Gastrocnemius medialis (tissue), 4 donors: ENCODE measurements at regions not wholly inside any gene's neighbourhood (a gene's known extent, or its start where the extent isn't known, plus 50 kb on each side); places are given as distances from the start of the nearest gene placed in this dataset.
A peak's percentile ranks its signal among the peaks of the same experiment; 100 is the strongest.

ENCODE experiments used
- ATAC-seq, 2 donors: fragments of 150-250 bp; one replicate each; pipeline ENCODE4 v1.9.1; 2016
- DNase-seq, 2 donors: peaks; one replicate each; pipeline ENCODE4 v3.0.0-alpha.2; 2019
- H3K27ac ChIP-seq, 4 donors: fragments of 200-600 bp; sonication (generic); 1 replicate in 1 of 4; 2 replicates in 3 of 4; pipeline ENCODE4 v1.5.1; 2016 to 2018; ENCODE audit warnings: mild to moderate bottlenecking in 2 of 4, moderate library complexity in 1 of 4
- H3K27me3 ChIP-seq, 3 donors: fragments of 200-600 bp; sonication (generic) in 2 of 3; 1 replicate in 1 of 3; 2 replicates in 2 of 3; pipeline versions ENCODE4 v1.5.1 to v1.6.0; 2016 to 2019; ENCODE audit warnings: mild to moderate bottlenecking in 1 of 3, moderate library complexity in 1 of 3
- H3K36me3 ChIP-seq, 2 donors: fragments of 200-600 bp; sonication (generic) in 1 of 2; one replicate each; pipeline ENCODE4 v1.5.1; 2017 to 2018
- H3K4me1 ChIP-seq, 2 donors: fragments of 200-600 bp; sonication (generic) in 1 of 2; one replicate each; pipeline ENCODE4 v1.5.1; 2016 to 2017; ENCODE audit warnings: mild to moderate bottlenecking in 2 of 2
- H3K4me3 ChIP-seq, 4 donors: fragments of 200-600 bp; sonication (generic) in 3 of 4; 1 replicate in 1 of 4; 2 replicates in 3 of 4; pipeline ENCODE4 v1.5.1; 2016 to 2019; ENCODE audit warnings: mild to moderate bottlenecking in 2 of 4
- H3K9me3 ChIP-seq, 3 donors: fragments of 200-600 bp; sonication (generic) in 2 of 3; 1 replicate in 1 of 3; 2 replicates in 2 of 3; pipeline ENCODE4 v1.5.1; 2016 to 2019
- CTCF ChIP-seq, 5 experiments: fragments of 450-650 bp in 3 of 5; fragments of 200-600 bp in 2 of 5; sonication (generic) in 2 of 5; IDR thresholded peaks in 4 of 5; conservative IDR thresholded peaks in 1 of 5; 1 replicate in 4 of 5; 2 replicates in 1 of 5; pipeline ENCODE4 v1.5.1; 2016 to 2019; ENCODE audit warnings: antibody characterized with exemption in 5 of 5, mild to moderate bottlenecking in 3 of 5, moderate library complexity in 3 of 5
- POLR2A ChIP-seq, 2 donors: fragments of 450-650 bp; IDR thresholded peaks; one replicate each; pipeline ENCODE4 v1.6.1; 2017; ENCODE audit warnings: antibody characterized with exemption in 2 of 2, mild to moderate bottlenecking in 2 of 2, moderate library complexity in 2 of 2
- in situ Hi-C, 4 donors: fragments of 200-750 bp; cut with MboI; loops; one replicate each; pipeline versions ENCODE4 v1.15.0 to v1.8.0; 2017; ENCODE audit warnings: low sequenced_read_pairs in 4 of 4
- intact Hi-C: fragments of 100-400 bp; cut with DNase I; formaldehyde crosslinking; loops from one replicate; pipeline ENCODE4 v1.15.1; 2023; ENCODE audit warnings: low total_unique reads

GRCh38 chr5:90161414-90161813 lies 248.1 kb downstream of the CETN3 start:
- no peak for ATAC-seq
- Histone ChIP-seq H3K27ac (no peak overlapping the region), H3K36me3 (no peaks in the 10 kb centered on the region)

GRCh38 chr5:90158131-90158530 lies 251.4 kb downstream of the CETN3 start:
- Histone ChIP-seq H3K4me1 (no peaks in the 10 kb centered on the region), H3K27me3 (no peaks in the 10 kb centered on the region), H3K4me3 (no peak overlapping the region), H3K9me3 (no peaks in the 10 kb centered on the region), H3K36me3 (no peaks in the 10 kb centered on the region), H3K27ac (no peak overlapping the region)
- no peak for TF ChIP-seq CTCF (IDR thresholded peaks at IDR 0.05 in 4 of 5, conservative IDR thresholded peaks at IDR 0.05 in 1 of 5)
- no peak for TF ChIP-seq POLR2A (IDR thresholded peaks at IDR 0.05)
- no peak for ATAC-seq
- intact Hi-C loops (no loop called here), in situ Hi-C loops (no loop called here)
- DNase-seq, result no peak

More at GRCh38 chr5:90161414-90161813, 248.1 kb downstream of the CETN3 start:
- intact Hi-C loops, result no loop called here
- Histone ChIP-seq H3K9me3 (no peaks in the 10 kb centered on the region), H3K4me1 (no peaks in the 10 kb centered on the region), H3K27me3 (no peaks in the 10 kb centered on the region), H3K4me3 (no peak overlapping the region)
- in situ Hi-C loops, result no loop called here
- TF ChIP-seq CTCF (IDR thresholded peaks at IDR 0.05 in 4 of 5, conservative IDR thresholded peaks at IDR 0.05 in 1 of 5) (no peak), POLR2A (IDR thresholded peaks at IDR 0.05) (no peak)
- peak; percentile 4 to 14 for DNase-seq

GRCh38 chr5:90153031-90153430 lies 256.5 kb downstream of the CETN3 start:
- H3K27me3 ChIP-seq, result no peaks in the 10 kb centered on the region
- H3K36me3 ChIP-seq, result no peaks in the 10 kb centered on the region
- in situ Hi-C loops, result no loop called here
- no peak overlapping the region for H3K27ac ChIP-seq
- DNase-seq, result no peak
- TF ChIP-seq CTCF (IDR thresholded peaks at IDR 0.05 in 4 of 5, conservative IDR thresholded peaks at IDR 0.05 in 1 of 5) (no peak), POLR2A (IDR thresholded peaks at IDR 0.05) (no peak)
- no peaks in the 10 kb centered on the region for H3K4me1 ChIP-seq
- intact Hi-C loops, result no loop called here
- H3K4me3 ChIP-seq, result no peak overlapping the region
- no peak for ATAC-seq
- no peaks in the 10 kb centered on the region for H3K9me3 ChIP-seq

- ATAC-seq (no peak), DNase-seq (no peak)
- TF ChIP-seq CTCF (IDR thresholded peaks at IDR 0.05 in 4 of 5, conservative IDR thresholded peaks at IDR 0.05 in 1 of 5), result no peak
- no peak for TF ChIP-seq POLR2A (IDR thresholded peaks at IDR 0.05)
- no peaks in the 10 kb centered on the region for H3K9me3 ChIP-seq
- in situ Hi-C loops, result no loop called here
- no peaks in the 10 kb centered on the region for H3K36me3 ChIP-seq
- H3K4me1 ChIP-seq, result no peaks in the 10 kb centered on the region
- intact Hi-C loops, result no loop called here
- no peaks in the 10 kb centered on the region for H3K27me3 ChIP-seq
- no peak overlapping the region for H3K27ac ChIP-seq
- no peak overlapping the region for H3K4me3 ChIP-seq
Observed at GRCh38 chr5:90144625-90145327, 264.8 kb downstream of the CETN3 start.

GRCh38 chr5:90142541-90142940 lies 267.0 kb downstream of the CETN3 start:
- H3K4me3 ChIP-seq, result no peak overlapping the region
- no peak overlapping the region for H3K27ac ChIP-seq
- H3K9me3 ChIP-seq, result no peaks in the 10 kb centered on the region
- TF ChIP-seq CTCF (IDR thresholded peaks at IDR 0.05 in 4 of 5, conservative IDR thresholded peaks at IDR 0.05 in 1 of 5) (no peak), POLR2A (IDR thresholded peaks at IDR 0.05) (no peak)
- no peak for ATAC-seq
- in situ Hi-C loops (no loop called here), intact Hi-C loops (no loop called here)
- no peaks in the 10 kb centered on the region for H3K36me3 ChIP-seq
- no peaks in the 10 kb centered on the region for H3K4me1 ChIP-seq
- DNase-seq, result no peak
- no peaks in the 10 kb centered on the region for H3K27me3 ChIP-seq
